HAP-1 (cell line): ENCODE measurements at regions not wholly inside any gene's neighbourhood (a gene's known extent, or its start where the extent isn't known, plus 50 kb on each side); places are given as distances from the start of the nearest gene placed in this dataset.

ENCODE experiments used
- DNase-seq, 2 experiments: peaks; one replicate each; pipeline ENCODE4 v3.0.0-alpha.2; 2016 to 2020; ENCODE audit warnings: low spot score in 2 of 2
- H3K27me3 ChIP-seq: fragments of 250-450 bp; sonication (Bioruptor Pico); 2 replicates; pipeline ENCODE4 v1.5.1; 2020; ENCODE audit warnings: low read depth, mild to moderate bottlenecking, moderate library complexity
- H3K36me3 ChIP-seq: fragments of 250-450 bp; sonication (Bioruptor Pico); replicated peaks from 2 replicates; pipeline ENCODE4 v1.5.1; 2020; ENCODE audit warnings: mild to moderate bottlenecking
- H3K4me1 ChIP-seq: fragments of 250-450 bp; sonication (Bioruptor Pico); 2 replicates; pipeline ENCODE4 v1.5.1; 2020; ENCODE audit warnings: mild to moderate bottlenecking
- H3K4me3 ChIP-seq: fragments of 250-450 bp; sonication (Bioruptor Pico); 2 replicates; pipeline ENCODE4 v1.5.1; 2020; ENCODE audit warnings: mild to moderate bottlenecking, moderate library complexity
- H3K9me3 ChIP-seq: fragments of 250-450 bp; sonication (Bioruptor Pico); 2 replicates; pipeline ENCODE4 v1.5.1; 2020; ENCODE audit warnings: mild to moderate bottlenecking, moderate library complexity
- in situ Hi-C: fragments of 300-500 bp; cut with MboI; formaldehyde crosslinking; loops from 3 replicates; pipeline ENCODE4 v1.14.3; 2020; ENCODE audit warnings: low sequenced_read_pairs, inconsistent platforms, mixed read lengths

- DNase-seq = no peak
- H3K9me3 ChIP-seq = no peaks in the 10 kb centered on the region
- in situ Hi-C loops = no loop called here
- peaks cover 2% of the 10 kb centered on the region; the same call in 1 of the 2 replicates for H3K4me1 ChIP-seq
- H3K4me3 ChIP-seq = no peak overlapping the region
- no peaks in the 10 kb centered on the region for H3K27me3 ChIP-seq
- H3K36me3 ChIP-seq = no peaks in the 10 kb centered on the region
Observed at GRCh38 chr9:12538842-12539579, 154.2 kb upstream of the TYRP1 start.

GRCh38 chr9:12539580-12539975 lies 153.6 kb upstream of the TYRP1 start:
- in situ Hi-C loops = no loop called here
- Histone ChIP-seq H3K4me1 (peaks cover 3% of the 10 kb centered on the region; the same call in 1 of the 2 replicates), H3K36me3 (no peaks in the 10 kb centered on the region), H3K9me3 (no peaks in the 10 kb centered on the region), H3K4me3 (no peak overlapping the region), H3K27me3 (no peaks in the 10 kb centered on the region)
- DNase-seq = no peak

GRCh38 chr9:12544700-12545099 lies 148.5 kb upstream of the TYRP1 start:
- no peak overlapping the region for H3K4me3 ChIP-seq
- no peak for DNase-seq
- no peaks in the 10 kb centered on the region for H3K36me3 ChIP-seq
- H3K4me1 ChIP-seq = 0 out of 2 replicates have a peak, but pooled peaks cover 7% of the 10 kb centered on the region
- H3K27me3 ChIP-seq = no peaks in the 10 kb centered on the region
- no peaks in the 10 kb centered on the region for H3K9me3 ChIP-seq
- in situ Hi-C loops = no loop called here

- no peak overlapping the region for H3K4me3 ChIP-seq
- in situ Hi-C loops = no loop called here
- peak; percentile 66 to 70 for DNase-seq
Observed at GRCh38 chr9:12554636-12555035, 138.5 kb upstream of the TYRP1 start.

GRCh38 chr9:12566404-12567090 lies 126.6 kb upstream of the TYRP1 start:
- DNase-seq = no peak
- no peaks in the 10 kb centered on the region for H3K9me3 ChIP-seq
- in situ Hi-C loops = no loop called here

More at GRCh38 chr9:12554636-12555035, 138.5 kb upstream of the TYRP1 start:
- H3K9me3 ChIP-seq = no peaks in the 10 kb centered on the region
- no peaks in the 10 kb centered on the region for H3K27me3 ChIP-seq
- H3K4me1 ChIP-seq = no peaks in the 10 kb centered on the region; the same call in 1 of the 2 replicates
- H3K36me3 ChIP-seq = no peaks in the 10 kb centered on the region

GRCh38 chr9:12584656-12585522 lies 108.3 kb upstream of the TYRP1 start:
- Histone ChIP-seq H3K4me1 (peaks cover 8% of the 10 kb centered on the region), H3K4me3 (no peak overlapping the region), H3K27me3 (no peaks in the 10 kb centered on the region), H3K36me3 (no peaks in the 10 kb centered on the region), H3K9me3 (no peaks in the 10 kb centered on the region)
- in situ Hi-C loops = no loop called here
- no peak for DNase-seq

More at GRCh38 chr9:12566404-12567090, 126.6 kb upstream of the TYRP1 start:
- Histone ChIP-seq H3K27me3 (no peaks in the 10 kb centered on the region), H3K4me3 (no peak overlapping the region), H3K4me1 (peaks cover 8% of the 10 kb centered on the region), H3K36me3 (no peaks in the 10 kb centered on the region)

- no peak overlapping the region for H3K4me3 ChIP-seq
- no peaks in the 10 kb centered on the region for H3K27me3 ChIP-seq
- H3K36me3 ChIP-seq = no peaks in the 10 kb centered on the region
- no peak for DNase-seq
- in situ Hi-C loops = no loop called here
- peaks cover 3% of the 10 kb centered on the region; the same call in 1 of the 2 replicates for H3K4me1 ChIP-seq
- no peaks in the 10 kb centered on the region for H3K9me3 ChIP-seq
Observed at GRCh38 chr9:12595400-12595799, 97.8 kb upstream of the TYRP1 start.

- in situ Hi-C loops = no loop called here
- DNase-seq = peak; percentile 52 to 90
Observed at GRCh38 chr9:12604164-12604821, 88.9 kb upstream of the TYRP1 start.

GRCh38 chr9:12612211-12612770 lies 80.9 kb upstream of the TYRP1 start:
- Histone ChIP-seq H3K27me3 (no peaks in the 10 kb centered on the region), H3K9me3 (no peaks in the 10 kb centered on the region)
- in situ Hi-C loops = no loop called here

More at GRCh38 chr9:12604164-12604821, 88.9 kb upstream of the TYRP1 start:
- Histone ChIP-seq H3K36me3 (no peaks in the 10 kb centered on the region), H3K27me3 (no peaks in the 10 kb centered on the region), H3K9me3 (no peaks in the 10 kb centered on the region), H3K4me3 (no peak overlapping the region), H3K4me1 (peaks cover 41% of the 10 kb centered on the region)

GRCh38 chr9:12613071-12613470 lies 80.1 kb upstream of the TYRP1 start:
- H3K27me3 ChIP-seq = no peaks in the 10 kb centered on the region
- no peak for DNase-seq
- no peak overlapping the region for H3K4me3 ChIP-seq
- no peaks in the 10 kb centered on the region for H3K9me3 ChIP-seq
- in situ Hi-C loops = no loop called here
- H3K4me1 ChIP-seq = peaks cover 19% of the 10 kb centered on the region
- H3K36me3 ChIP-seq = no peaks in the 10 kb centered on the region

More at GRCh38 chr9:12612211-12612770, 80.9 kb upstream of the TYRP1 start:
- DNase-seq = peak in 1 of 2 experiments; percentile 41
- Histone ChIP-seq H3K4me3 (no peak overlapping the region), H3K4me1 (peaks cover 19% of the 10 kb centered on the region), H3K36me3 (no peaks in the 10 kb centered on the region)

- no peak for DNase-seq
- Histone ChIP-seq H3K4me3 (no peak overlapping the region), H3K4me1 (peaks cover 25% of the 10 kb centered on the region), H3K27me3 (no peaks in the 10 kb centered on the region), H3K9me3 (no peaks in the 10 kb centered on the region), H3K36me3 (no peaks in the 10 kb centered on the region)
- in situ Hi-C loops = no loop called here
Observed at GRCh38 chr9:12614488-12614887, 78.7 kb upstream of the TYRP1 start.

GRCh38 chr9:12618956-12619355 lies 74.2 kb upstream of the TYRP1 start:
- H3K4me3 ChIP-seq = no peak overlapping the region
- H3K27me3 ChIP-seq = no peaks in the 10 kb centered on the region
- H3K4me1 ChIP-seq = peaks cover 11% of the 10 kb centered on the region; the same call in 1 of the 2 replicates
- H3K36me3 ChIP-seq = no peaks in the 10 kb centered on the region
- DNase-seq = no peak
- H3K9me3 ChIP-seq = no peaks in the 10 kb centered on the region
- in situ Hi-C loops = no loop called here

- H3K4me3 ChIP-seq = no peak overlapping the region
- no peak for DNase-seq
- no peaks in the 10 kb centered on the region for H3K36me3 ChIP-seq
- peaks cover 51% of the 10 kb centered on the region for H3K4me1 ChIP-seq
- in situ Hi-C loops = loop anchor here (25.0 kb wide), 1 partner anchor 164 kb away; no protein-coding TSS in a partner anchor
- no peaks in the 10 kb centered on the region for H3K27me3 ChIP-seq
- H3K9me3 ChIP-seq = no peaks in the 10 kb centered on the region
Observed at GRCh38 chr9:12625844-12626243, 67.3 kb upstream of the TYRP1 start.
